Neural cell (in vitro differentiated cells): ENCODE measurements at regions not wholly inside any gene's neighbourhood (a gene's known extent, or its start where the extent isn't known, plus 50 kb on each side); places are given as distances from the start of the nearest gene placed in this dataset.

Experiments
- H2AFZ ChIP-seq: fragments of 200-600, 300-800 bp; sonication (generic), shearing (Covaris generic); 2 replicates; pipeline ENCODE4 v1.6.0; 2014; ENCODE audit warnings: low read depth, mild to moderate bottlenecking, antibody characterized with exemption, low read length, moderate library complexity
- H3F3A ChIP-seq: fragments of 200-600 bp; shearing (Covaris generic); 2 replicates; pipeline ENCODE4 v1.6.1; 2016; ENCODE audit warnings: mild to moderate bottlenecking, moderate library complexity, mixed read lengths, antibody characterized with exemption, low read length; ENCODE audit not compliant: insufficient read depth, poor library complexity, severe bottlenecking
- H3K27ac ChIP-seq: fragments of 200-600, 300-800 bp; sonication (generic), shearing (Covaris generic); 2 replicates; pipeline ENCODE4 v1.5.1; 2014; ENCODE audit warnings: mild to moderate bottlenecking, low read length, moderate library complexity
- H3K27me3 ChIP-seq: fragments of 300-800, 200-600 bp; sonication (generic), shearing (Covaris generic); 2 replicates; pipeline ENCODE4 v1.6.0; 2014; ENCODE audit warnings: mild to moderate bottlenecking, low read depth, low read length, moderate library complexity; ENCODE audit not compliant: insufficient read depth
- H3K36me3 ChIP-seq: fragments of 300-800, 200-600 bp; sonication (generic), shearing (Covaris generic); 2 replicates; pipeline ENCODE4 v1.5.1; 2014; ENCODE audit warnings: mild to moderate bottlenecking, antibody characterized with exemption, low read length, moderate library complexity; ENCODE audit not compliant: insufficient read depth
- H3K4me2 ChIP-seq: fragments of 300-800, 200-600 bp; sonication (generic), shearing (Covaris generic); 2 replicates; pipeline ENCODE4 v1.6.0; 2014; ENCODE audit warnings: mild to moderate bottlenecking, low read length
- H3K4me3 ChIP-seq: fragments of 300-800, 200-600 bp; sonication (generic), shearing (Covaris generic); 2 replicates; pipeline ENCODE4 v1.5.1; 2014; ENCODE audit warnings: mild to moderate bottlenecking, low read length, moderate library complexity
- H3K79me2 ChIP-seq: fragments of 200-600 bp; shearing (Covaris generic); replicated peaks from 2 replicates; pipeline ENCODE4 v1.6.0; 2014; ENCODE audit warnings: mild to moderate bottlenecking, low read length, moderate library complexity; ENCODE audit not compliant: insufficient read depth
- H3K9ac ChIP-seq: fragments of 300-800, 200-600 bp; sonication (generic), shearing (Covaris generic); 2 replicates; pipeline ENCODE4 v1.6.1; 2016; ENCODE audit warnings: mild to moderate bottlenecking, low read length, mixed read lengths
- H3K9me2 ChIP-seq: fragments of 200-600 bp; shearing (Covaris generic); 2 replicates; pipeline ENCODE4 v1.6.1; 2016; ENCODE audit warnings: mild to moderate bottlenecking, low read length, mixed read lengths; ENCODE audit not compliant: insufficient read depth
- H3K9me3 ChIP-seq: fragments of 200-600, 300-800 bp; sonication (generic), shearing (Covaris generic); 2 replicates; pipeline ENCODE4 v1.6.1; 2016; ENCODE audit warnings: mild to moderate bottlenecking, mixed run types, low read length, moderate library complexity, mixed read lengths
- H4K20me1 ChIP-seq: fragments of 200-600 bp; shearing (Covaris generic); 2 replicates; pipeline ENCODE4 v1.6.1; 2016; ENCODE audit warnings: mild to moderate bottlenecking, mixed run types; ENCODE audit not compliant: insufficient read depth
- CTCF ChIP-seq: fragments of 450-650 bp; IDR thresholded peaks from 2 replicates; pipeline ENCODE4 v1.5.1; 2014; ENCODE audit warnings: antibody characterized with exemption, mild to moderate bottlenecking, moderate library complexity; ENCODE audit not compliant: poor library complexity, severe bottlenecking
- EP300 ChIP-seq: fragments of 450-650 bp; conservative IDR thresholded peaks from 2 replicates; pipeline ENCODE4 v1.6.1; 2014; ENCODE audit warnings: antibody characterized with exemption, mild to moderate bottlenecking, moderate library complexity; ENCODE audit not compliant: poor library complexity, severe bottlenecking
- EZH2 ChIP-seq: fragments of 200-600, 300-800 bp; shearing (Covaris generic), sonication (generic); IDR thresholded peaks from 2 replicates; pipeline ENCODE4 v1.6.1; 2014; ENCODE audit warnings: antibody characterized with exemption, low read length, borderline replicate concordance, mild to moderate bottlenecking; ENCODE audit not compliant: insufficient read depth, poor library complexity, severe bottlenecking
- MXI1 ChIP-seq: fragments of 450-650 bp; conservative IDR thresholded peaks from 2 replicates; pipeline ENCODE4 v1.6.1; 2014; ENCODE audit warnings: antibody characterized with exemption, mild to moderate bottlenecking; ENCODE audit not compliant: poor library complexity, severe bottlenecking
- POLR2AphosphoS5 ChIP-seq: IDR thresholded peaks from 2 replicates; pipeline ENCODE4 v1.6.1; 2012
- RAD21 ChIP-seq: fragments of 450-650 bp; conservative IDR thresholded peaks from 2 replicates; pipeline ENCODE4 v1.6.1; 2014; ENCODE audit warnings: antibody characterized with exemption, mild to moderate bottlenecking, moderate library complexity
- REST ChIP-seq: IDR thresholded peaks from 2 replicates; pipeline ENCODE4 v1.6.1; 2012; ENCODE audit warnings: borderline replicate concordance
- SMC3 ChIP-seq: fragments of 450-650 bp; conservative IDR thresholded peaks from 2 replicates; pipeline ENCODE4 v1.6.1; 2014; ENCODE audit warnings: antibody characterized with exemption, mild to moderate bottlenecking, moderate library complexity; ENCODE audit not compliant: poor library complexity
- TAF1 ChIP-seq: IDR thresholded peaks from 2 replicates; pipeline ENCODE4 v1.6.1; 2012; ENCODE audit warnings: low read depth

GRCh38 chr20:40446888-40447287, 242.1 kb downstream of the MAFB start:
- Histone ChIP-seq H4K20me1 (no peaks in the 10 kb centered on the region), H3F3A (no peaks in the 10 kb centered on the region), H3K36me3 (no peaks in the 10 kb centered on the region), H3K9me2 (no peaks in the 10 kb centered on the region), H3K4me2 (no peak overlapping the region), H3K27ac (no peak overlapping the region), H3K9ac (no peak overlapping the region), H3K9me3 (no peaks in the 10 kb centered on the region), H2AFZ (no peak overlapping the region), H3K79me2 (no peaks in the 10 kb centered on the region), H3K27me3 (no peaks in the 10 kb centered on the region), H3K4me3 (no peak overlapping the region)
- TF ChIP-seq TAF1, result no peak
- TF ChIP-seq RAD21, result no peak
- TF ChIP-seq MXI1, result no peak
- no peak for TF ChIP-seq SMC3
- no peak for TF ChIP-seq CTCF
- no peak for TF ChIP-seq POLR2AphosphoS5
- TF ChIP-seq EZH2, result no peak
- no peak for TF ChIP-seq REST
- no peak for TF ChIP-seq EP300

GRCh38 chr20:40444516-40444915, 244.5 kb downstream of the MAFB start:
- H3K9me3 ChIP-seq, result no peaks in the 10 kb centered on the region

More at GRCh38 chr20:40444516-40444915, 244.5 kb downstream of the MAFB start:
- Histone ChIP-seq H3K9me2 (no peaks in the 10 kb centered on the region), H3K27ac (no peak overlapping the region), H3K4me3 (no peak overlapping the region), H3F3A (no peaks in the 10 kb centered on the region), H3K9ac (no peak overlapping the region), H4K20me1 (no peaks in the 10 kb centered on the region), H3K79me2 (no peaks in the 10 kb centered on the region), H3K4me2 (no peak overlapping the region), H2AFZ (no peak overlapping the region), H3K36me3 (no peaks in the 10 kb centered on the region), H3K27me3 (no peaks in the 10 kb centered on the region)
- TF ChIP-seq SMC3 (no peak), EP300 (no peak), CTCF (no peak), EZH2 (no peak), MXI1 (no peak), REST (no peak)
